Panc1 (cell line): ENCODE measurements at regions not wholly inside any gene's neighbourhood (a gene's known extent, or its start where the extent isn't known, plus 50 kb on each side); places are given as distances from the start of the nearest gene placed in this dataset.

Source experiments
- TCF7L2 ChIP-seq: IDR thresholded peaks from 2 replicates; pipeline ENCODE4 v1.6.1; 2011; ENCODE audit warnings: mild to moderate bottlenecking, low read depth, low read length, inconsistent platforms
- TF ChIP-seq, protein P1 (sequence below): fragments of 450-650 bp; IDR thresholded peaks from 2 replicates; pipeline ENCODE4 v1.5.1; 2017; ENCODE audit warnings: mild to moderate bottlenecking
- TF ChIP-seq, protein P2 (sequence below), 2 experiments: IDR thresholded peaks; 2 replicates each; pipeline ENCODE4 v1.6.1; 2011 to 2012; ENCODE audit warnings: low read depth in 2 of 2, control low read depth in 1 of 2, low read length in 1 of 2, mild to moderate bottlenecking in 1 of 2, moderate library complexity in 1 of 2; ENCODE audit not compliant: insufficient read depth in 1 of 2

DNA sequence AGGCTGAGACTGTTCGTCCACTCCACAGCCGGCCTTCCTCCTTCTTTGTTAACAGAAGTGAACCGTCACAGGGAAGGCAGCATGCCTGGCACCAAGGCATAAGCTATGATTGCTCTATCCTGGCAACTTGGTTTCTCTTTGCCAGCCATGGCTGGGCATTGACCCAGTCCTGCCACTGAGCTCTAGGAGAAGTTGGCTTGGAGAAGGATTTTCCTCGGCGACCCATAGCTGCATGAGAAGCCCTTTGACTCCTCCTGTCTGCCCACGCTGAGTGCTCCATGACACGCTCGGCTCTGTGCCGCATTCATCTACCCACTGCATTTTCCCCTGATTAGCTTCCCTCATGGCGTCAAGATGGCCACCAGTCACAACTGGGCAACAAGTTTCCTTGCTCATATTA lies 111.8 kb upstream of the EXOC2 start:
- TF ChIP-seq, protein P1, sequence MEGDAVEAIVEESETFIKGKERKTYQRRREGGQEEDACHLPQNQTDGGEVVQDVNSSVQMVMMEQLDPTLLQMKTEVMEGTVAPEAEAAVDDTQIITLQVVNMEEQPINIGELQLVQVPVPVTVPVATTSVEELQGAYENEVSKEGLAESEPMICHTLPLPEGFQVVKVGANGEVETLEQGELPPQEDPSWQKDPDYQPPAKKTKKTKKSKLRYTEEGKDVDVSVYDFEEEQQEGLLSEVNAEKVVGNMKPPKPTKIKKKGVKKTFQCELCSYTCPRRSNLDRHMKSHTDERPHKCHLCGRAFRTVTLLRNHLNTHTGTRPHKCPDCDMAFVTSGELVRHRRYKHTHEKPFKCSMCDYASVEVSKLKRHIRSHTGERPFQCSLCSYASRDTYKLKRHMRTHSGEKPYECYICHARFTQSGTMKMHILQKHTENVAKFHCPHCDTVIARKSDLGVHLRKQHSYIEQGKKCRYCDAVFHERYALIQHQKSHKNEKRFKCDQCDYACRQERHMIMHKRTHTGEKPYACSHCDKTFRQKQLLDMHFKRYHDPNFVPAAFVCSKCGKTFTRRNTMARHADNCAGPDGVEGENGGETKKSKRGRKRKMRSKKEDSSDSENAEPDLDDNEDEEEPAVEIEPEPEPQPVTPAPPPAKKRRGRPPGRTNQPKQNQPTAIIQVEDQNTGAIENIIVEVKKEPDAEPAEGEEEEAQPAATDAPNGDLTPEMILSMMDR = no peak
- TF ChIP-seq, protein P2, sequence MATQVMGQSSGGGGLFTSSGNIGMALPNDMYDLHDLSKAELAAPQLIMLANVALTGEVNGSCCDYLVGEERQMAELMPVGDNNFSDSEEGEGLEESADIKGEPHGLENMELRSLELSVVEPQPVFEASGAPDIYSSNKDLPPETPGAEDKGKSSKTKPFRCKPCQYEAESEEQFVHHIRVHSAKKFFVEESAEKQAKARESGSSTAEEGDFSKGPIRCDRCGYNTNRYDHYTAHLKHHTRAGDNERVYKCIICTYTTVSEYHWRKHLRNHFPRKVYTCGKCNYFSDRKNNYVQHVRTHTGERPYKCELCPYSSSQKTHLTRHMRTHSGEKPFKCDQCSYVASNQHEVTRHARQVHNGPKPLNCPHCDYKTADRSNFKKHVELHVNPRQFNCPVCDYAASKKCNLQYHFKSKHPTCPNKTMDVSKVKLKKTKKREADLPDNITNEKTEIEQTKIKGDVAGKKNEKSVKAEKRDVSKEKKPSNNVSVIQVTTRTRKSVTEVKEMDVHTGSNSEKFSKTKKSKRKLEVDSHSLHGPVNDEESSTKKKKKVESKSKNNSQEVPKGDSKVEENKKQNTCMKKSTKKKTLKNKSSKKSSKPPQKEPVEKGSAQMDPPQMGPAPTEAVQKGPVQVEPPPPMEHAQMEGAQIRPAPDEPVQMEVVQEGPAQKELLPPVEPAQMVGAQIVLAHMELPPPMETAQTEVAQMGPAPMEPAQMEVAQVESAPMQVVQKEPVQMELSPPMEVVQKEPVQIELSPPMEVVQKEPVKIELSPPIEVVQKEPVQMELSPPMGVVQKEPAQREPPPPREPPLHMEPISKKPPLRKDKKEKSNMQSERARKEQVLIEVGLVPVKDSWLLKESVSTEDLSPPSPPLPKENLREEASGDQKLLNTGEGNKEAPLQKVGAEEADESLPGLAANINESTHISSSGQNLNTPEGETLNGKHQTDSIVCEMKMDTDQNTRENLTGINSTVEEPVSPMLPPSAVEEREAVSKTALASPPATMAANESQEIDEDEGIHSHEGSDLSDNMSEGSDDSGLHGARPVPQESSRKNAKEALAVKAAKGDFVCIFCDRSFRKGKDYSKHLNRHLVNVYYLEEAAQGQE (IDR thresholded peaks at IDR 0.05; ENCODE audit: insufficient read depth in 1 of 2, low read depth in 2 of 2, low read length in 1 of 2) = no peak
- no peak for TF ChIP-seq TCF7L2
